ENCODE measurements at regions not wholly inside any gene's neighbourhood (a gene's known extent, or its start where the extent isn't known, plus 50 kb on each side); places are given as distances from the start of the nearest gene placed in this dataset.
A peak's percentile ranks its signal among the peaks of the same experiment; 100 is the strongest.
"Not testable (repeated sequence)": the region's sequence is repeated elsewhere in the genome, so short reads cannot be mapped to it uniquely, and the experiment has no call there.

DNA sequence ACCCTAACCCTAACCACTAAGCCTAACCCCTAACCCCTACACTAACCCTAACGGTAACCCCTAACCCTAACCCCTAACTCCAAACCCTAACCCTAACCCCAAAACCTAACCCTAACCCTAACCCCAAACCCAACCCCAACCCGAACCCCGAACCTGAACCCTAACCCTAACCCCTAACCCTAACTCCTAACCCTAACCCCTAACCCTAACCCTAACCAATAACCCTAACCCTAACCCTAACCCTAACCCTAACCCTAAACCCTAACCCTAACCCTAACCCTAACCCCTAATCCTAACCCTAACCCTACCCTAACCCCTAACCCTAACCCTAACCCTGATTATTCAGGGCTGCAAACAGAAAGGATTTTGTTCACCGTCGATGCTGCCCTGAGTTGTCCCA lies 144.6 kb upstream of the DUSP22 start:
- not testable (repeated sequence) for DNase-seq

DNA sequence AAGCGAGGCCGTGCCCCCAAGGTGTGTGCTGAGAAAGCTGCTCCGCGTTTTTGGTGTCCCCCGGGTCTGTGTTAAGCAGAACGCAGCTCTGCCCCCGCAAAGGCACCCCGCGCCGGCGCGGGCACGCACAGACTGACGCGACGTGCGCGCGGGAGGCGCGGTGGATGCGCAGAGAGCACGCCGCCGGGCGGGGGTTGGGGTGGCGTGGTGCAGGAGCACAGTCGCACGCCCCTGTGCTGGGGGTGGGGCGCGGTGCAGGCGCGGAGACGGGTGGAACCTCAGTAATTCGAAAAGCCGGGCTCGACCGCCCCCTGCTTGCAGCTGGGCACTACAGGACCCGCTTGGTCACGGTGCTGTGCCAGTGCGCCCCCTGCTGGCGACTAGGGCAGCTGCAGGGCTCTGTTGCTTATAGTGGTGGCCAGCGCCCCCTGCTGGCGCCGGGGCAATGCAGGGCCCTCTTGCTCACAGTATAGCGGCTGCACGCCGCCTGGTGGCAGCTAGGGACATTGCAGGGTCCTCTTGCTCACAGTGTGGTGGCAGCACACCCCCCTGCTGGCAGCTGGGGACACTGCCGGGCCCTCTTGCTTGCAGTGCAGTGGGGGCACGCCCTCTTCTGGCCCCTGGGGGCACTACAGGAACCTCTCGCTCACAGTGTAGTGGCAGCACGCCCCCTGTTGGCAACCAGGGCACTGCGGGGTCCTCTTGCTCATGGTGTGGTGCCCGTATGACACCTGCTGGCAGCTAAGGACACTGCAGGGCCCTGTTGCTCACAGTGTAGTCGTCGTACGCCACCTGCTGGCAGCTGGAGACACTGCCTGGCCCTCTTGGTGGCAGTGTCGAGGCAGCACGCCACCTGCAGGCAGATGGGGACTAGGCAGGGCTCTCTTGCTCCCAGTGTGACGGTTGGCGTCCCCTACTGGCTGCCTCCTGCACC lies 144.0 kb upstream of the DUSP22 start:
- DNase-seq = not testable (repeated sequence)

DNA sequence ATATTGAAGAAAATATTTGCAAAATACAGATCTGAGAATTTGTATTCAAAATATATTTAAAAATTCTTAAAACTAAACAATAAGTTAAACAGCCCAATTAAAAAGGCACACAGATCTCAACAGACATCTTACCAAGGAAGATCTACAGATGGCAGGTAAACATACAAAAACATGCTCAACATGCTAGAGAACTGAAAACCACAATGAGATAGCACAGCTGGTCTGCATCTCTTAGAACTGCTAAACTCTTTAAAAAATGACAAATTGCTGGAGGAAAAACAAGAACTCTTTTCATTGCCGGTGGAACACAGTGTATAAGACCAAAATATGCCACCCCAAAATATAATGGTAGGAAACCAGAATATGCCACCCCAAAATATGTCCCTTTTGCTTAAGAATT lies 142.1 kb upstream of the DUSP22 start:
- not testable (repeated sequence) for DNase-seq

DNA sequence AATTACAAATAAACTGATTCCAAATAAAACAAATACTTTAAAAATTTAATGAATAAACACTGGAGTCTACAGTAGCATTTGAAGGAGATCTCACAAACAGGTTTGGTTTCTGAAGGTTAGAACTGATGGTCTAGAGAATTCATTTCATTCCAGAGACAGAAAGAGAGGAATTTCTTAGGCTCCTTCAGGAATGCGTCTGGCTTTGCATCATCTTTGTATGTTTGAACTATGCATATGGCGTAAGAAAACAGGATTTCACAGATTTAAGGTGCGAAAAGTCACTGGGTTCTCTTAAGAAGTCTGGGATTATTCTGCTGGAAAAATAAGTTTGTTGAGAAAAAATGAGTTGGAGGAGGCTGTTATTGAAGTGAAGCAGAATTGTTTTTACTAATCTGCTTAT lies 139.9 kb upstream of the DUSP22 start:
- DNase-seq = peak; percentile 43

DNA sequence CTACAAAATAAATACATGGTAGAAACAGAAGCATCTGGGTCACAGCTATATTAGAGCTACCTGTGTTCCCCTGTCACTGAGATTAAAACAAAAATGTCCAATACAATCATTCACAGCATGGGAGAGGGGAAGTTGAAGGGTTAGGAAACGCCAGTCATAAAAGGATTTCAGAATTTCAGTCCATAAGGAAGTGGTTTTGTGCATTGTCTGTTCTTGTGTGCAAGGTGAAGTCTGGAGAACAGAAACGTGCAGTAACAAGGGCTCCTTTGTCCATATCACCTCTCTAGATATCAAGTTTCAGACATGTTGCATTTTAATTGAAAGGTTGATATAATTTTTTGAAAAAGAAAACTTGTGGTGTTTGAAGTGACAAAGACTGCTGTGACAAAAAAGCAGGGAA lies 139.3 kb upstream of the DUSP22 start:
- not testable (repeated sequence) for DNase-seq

DNA sequence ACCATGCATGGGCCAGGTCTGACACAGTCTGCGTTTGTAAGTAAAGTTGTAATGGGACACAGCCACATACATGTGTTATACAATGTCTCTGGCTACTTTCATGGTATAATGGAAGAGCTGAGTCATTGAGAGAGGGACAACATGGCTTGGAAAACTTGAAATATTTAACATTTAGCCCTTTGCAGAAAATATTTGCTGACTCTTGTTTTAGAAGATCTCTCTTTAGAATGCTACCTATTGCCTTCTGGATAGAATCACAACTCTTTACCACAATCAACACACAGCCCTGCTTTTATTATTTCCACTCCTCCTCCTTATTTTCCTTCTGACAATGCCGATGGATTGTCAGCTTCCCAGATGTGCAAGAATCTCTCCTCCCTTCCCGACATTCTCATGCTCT lies 138.4 kb upstream of the DUSP22 start:
- DNase-seq = not testable (repeated sequence)

DNA sequence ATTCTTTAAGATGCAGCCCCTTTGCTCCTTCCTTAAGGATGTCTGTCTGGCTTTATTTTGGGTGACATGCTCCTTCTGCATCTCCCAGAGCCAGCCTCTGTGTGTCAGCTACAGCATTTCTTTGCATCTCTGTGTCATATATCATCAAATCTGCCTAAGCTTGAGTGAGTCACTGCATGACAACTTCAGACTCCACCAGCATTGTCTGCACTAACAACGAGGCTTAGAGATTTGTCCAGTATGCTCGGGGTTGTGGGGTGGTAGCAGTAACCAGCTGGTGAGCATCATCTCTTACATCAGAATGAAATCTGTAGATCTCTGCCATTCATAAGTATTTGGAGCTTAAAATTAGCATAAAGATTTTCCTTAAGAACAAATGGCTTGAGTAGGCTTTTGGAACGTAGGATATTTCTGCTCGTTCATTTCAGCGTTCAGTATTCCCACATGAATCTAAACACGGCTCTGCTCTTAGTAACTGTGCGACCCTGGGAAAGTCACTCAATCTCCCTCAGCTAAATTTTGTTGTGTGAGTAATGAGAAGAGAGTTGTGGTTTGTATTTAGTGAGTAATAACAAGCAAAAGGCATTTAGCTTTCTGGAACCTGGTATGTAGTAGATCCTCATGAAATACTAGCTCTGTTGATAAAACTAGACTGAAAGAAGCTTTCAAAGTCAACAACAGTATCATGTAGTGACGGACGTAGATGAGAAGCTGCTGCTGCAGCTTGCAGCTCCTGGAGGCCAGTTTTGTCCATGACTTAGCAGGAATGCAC lies 137.8 kb upstream of the DUSP22 start:
- DNase-seq = peak; percentile 70

DNA sequence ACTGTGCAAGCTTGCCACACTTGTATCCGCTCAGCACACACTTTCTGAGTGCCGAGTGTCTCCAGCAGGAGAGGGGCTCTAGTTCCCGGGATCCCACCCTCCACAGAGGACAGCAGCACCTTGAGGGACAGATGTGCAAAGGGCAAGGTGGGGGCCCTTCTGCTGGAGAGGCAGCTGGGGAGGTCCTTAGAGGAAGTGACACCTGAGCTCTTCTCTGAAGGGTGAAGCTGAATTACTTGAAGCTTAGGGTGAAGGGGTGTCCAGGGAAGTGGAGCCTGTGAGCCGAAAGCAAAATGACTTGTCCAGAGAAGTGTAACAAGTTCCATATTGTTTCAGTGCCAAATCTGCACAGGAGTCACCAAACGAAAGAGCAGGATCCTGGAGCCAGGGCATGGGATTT lies 136.3 kb upstream of the DUSP22 start:
- DNase-seq = no peak

DNA sequence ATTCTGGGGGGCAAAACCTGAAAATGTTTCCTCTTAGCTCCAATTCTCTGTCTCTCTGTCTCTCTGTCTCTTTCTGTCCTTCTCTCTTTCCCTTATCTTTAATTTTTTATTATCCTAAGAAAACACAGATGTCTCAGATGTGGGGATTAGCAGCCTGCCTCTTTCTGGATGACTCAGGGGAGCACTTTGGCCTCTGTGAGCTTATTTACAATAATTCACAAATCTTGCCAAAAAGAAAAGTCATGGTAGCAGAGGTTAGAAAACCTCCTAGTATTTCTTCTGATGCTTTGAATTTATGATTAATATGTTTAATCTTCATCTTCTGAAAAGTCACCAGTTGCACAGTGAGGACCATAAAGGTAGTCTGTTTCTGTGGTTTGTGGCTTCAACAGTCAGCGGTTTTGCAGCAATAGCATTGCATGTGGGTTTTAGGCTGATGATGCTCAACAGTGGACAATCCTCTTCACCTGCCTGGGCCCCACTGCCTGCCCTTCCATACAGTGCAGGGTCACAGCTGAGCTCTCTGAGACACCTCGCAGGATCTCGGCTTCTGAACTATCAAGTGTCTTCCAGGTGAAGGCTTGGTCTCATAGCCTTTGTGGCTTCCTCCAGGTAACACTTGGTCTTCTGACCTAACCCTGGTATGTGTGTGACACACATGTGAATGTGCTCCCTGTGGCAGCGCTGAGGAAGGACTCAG lies 135.7 kb upstream of the DUSP22 start:
- peak; percentile 50 for DNase-seq

DNA sequence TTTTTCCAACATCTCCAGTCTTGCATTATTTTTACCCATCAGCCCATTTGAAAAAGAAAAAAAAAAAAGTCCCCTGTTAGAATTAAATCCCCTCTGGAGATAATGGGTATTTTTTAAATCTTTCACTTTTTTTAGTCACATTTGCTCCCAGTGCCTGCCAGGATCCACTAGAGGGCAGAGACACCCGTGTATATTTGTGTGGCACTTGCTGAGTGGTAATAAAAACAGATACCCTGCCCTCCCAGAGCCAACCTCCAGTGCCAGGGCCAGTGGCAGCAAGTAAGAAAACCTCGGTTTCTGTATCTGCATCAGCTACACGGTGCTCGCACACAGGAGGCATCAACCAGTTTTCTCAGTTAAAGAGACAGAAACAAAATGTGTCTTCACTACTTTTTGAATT lies 135.1 kb upstream of the DUSP22 start:
- not testable (repeated sequence) for DNase-seq

DNA sequence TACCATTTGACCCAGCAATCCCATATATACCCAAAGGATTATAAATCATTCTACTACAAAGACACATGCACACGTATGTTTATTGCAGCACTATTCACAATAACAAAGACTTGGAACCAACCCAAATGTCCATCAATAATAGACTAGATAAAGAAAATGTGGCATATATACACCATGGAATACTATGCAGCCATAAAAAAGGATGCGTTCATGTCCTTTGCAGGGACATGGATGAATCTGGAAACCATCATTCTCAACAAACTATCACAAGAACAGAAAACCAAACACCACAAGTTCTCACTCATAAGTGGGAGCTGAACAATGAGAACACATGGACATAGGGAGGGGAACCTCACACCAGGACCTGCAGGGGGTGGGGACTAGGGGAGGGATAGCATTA lies 130.6 kb upstream of the DUSP22 start:
- not testable (repeated sequence) for DNase-seq

DNA sequence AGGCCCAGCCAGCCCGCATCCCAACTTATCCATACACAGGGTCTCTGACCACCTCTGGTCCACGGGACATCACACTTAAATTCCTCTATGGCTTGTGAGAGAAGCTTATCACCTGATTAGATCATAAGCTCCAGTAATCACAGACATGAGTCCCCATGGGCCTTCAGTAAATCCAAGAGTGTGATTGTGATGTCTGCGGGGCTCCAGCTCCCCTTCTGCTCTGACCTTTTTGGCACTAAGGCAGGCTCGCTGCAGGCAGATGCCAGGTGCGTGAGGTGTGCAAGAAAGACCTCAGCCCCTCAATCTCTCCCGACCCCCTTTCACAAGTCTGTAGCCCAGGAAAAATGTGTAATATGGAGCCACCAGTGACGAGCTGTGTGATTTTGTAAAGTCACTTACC lies 127.6 kb upstream of the DUSP22 start:
- no peak for DNase-seq

DNA sequence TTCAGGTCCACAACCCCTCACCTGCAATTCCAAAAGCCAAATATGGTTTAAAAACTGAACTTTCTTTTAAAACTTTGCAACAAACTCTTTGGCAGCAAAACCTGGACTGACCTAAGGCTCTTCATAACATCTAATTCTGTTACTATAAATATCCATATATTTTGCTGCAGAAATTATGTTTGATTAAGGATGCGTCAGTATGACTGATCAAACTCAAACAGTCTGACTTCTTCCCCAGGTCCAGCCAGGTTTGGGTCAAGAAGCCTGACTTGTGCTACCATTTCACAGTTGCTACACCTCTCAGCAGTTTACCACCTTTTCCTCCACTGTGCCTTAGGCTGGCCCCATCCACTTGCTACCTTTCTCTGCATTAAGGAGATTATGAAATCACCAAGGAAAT lies 127.0 kb upstream of the DUSP22 start:
- DNase-seq = no peak

DNA sequence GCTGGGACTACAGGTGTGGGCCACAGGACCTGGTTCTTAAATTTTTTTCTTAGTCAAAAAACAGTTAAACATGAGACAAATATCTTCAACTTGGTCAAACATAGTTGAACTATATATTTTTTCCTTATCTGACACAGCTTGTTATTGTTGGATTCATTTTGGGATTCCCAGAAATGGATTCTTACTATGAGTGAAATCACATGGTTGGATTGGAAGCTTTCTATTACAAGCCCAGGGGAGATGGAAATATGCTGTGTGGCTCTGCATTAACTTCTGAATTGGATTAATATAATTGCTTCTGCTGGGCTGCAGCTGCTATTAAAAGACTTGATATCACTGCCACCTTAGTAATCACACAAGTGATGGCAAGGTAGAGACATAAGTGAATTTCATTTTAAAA lies 126.4 kb upstream of the DUSP22 start:
- DNase-seq = no peak

DNA sequence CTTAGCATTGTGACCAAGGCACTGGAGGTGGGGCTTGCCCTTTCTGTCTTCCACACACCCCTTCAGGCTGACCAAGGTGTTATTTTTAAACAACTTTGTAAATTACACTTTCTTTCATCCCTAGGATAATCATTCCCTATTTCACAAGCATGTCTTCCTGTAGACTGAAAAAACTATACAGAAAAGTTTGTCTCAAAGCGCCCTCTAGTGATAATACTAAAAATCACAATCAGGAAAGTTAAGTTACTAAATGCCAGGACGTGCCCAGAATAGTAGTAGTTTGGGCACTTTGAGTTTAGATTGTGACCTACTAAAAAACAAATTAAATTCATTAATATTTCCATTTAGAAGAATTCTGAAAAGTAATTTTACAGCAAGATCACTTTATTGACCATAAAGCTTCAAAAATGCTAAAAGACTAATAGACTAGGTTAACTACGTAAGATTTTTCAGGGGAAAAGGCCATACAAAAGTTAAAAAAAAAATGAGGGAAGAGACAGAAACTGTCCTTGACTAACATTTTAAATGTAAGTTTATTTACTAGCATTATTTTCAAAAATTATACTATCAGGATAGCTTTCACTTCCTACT lies 123.3 kb upstream of the DUSP22 start:
- peak; percentile 48 for DNase-seq

DNA sequence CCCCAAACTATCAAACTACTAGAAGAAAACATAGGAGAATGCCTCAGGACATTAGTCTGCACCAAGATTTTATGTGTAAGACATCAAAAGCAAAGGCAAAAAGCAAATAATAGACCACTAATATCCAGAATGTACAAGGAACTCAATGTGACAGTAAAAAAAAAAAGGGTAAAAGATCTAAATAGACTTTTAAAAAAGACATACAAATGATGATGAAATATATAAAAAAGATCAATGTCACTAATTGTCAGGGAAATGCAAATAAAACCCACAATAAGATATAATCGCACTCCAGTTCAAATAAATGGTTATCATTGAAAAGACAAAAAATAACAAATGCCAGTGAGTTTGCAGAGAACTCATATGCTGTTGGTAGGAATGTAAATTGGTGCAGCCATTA lies 118.3 kb upstream of the DUSP22 start:
- DNase-seq = no peak

DNA sequence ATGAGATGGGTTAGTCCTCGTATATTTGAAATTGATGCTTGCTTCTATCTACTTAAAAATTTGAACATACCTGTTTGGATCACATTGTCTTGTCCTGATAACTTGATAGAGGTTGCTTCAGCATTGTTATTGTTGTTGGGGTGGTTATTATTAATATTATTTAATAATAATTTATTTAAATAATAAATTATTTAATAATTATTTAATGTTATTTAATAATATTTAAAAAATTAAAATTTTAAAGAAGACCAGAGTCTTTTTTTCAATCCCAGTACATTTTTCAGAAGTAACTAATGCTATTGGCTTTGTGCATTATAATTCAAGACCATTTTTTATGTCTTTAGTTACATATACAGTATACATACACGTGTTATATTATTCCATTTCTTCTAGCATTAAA lies 116.6 kb upstream of the DUSP22 start:
- no peak for DNase-seq

DNA sequence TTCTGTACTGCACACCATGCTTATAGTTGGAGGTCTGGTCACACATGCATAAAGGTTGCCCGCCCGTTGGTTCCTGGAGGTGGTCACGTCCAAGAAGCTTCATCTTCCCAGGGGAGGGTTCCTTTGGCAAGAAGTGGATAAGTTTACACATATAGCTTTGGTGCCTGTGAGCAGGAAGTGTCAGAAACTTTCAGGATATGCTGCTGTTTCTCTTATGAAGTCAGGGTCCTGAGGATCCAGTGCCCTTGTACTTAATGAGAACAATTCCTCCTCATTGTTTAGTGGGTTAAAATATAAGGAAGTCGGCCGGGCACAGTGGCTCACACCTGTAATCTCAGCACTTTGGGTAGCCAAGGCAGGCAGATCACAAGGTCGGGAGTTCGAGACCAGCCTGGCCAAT lies 115.5 kb upstream of the DUSP22 start:
- DNase-seq = no peak

DNA sequence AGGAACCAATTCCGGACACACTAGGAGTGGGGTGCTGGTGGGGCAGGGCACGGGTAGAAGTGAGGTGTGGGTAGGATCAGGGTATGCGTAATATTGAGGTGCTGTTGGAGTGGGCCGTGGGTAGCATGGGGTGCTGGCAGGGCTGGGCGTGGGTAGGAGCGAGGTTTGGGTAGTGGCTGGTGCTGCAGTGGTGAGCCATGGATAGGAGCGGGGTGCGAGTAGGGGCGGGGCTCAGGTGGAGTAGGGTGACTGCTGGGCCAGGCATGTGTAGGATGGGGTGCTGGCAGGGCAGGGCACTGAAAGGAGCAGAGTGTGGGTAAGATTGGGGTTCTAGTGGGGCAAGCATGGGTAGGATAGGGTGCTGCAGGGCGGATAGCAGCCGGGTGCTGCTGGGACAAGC lies 114.2 kb upstream of the DUSP22 start:
- DNase-seq = no peak

DNA sequence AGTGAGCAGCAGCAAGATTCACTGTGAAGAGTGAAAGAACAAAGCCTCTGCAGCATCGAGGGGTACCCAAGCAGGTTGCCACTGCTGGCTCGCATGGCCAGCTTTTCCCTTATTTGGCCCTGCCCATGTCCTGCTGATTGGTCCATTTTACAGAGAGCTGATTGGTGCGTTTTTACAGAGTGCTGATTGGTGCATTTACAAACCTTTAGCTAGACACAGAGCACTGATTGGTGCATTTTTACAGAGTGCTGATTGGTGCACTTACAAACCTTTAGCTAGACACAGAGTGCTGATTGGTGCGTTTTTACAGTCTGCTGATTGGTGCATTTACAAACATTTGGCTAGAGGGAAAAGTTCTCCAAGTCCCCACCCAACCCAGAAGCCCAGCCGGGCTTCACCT lies 113.4 kb upstream of the DUSP22 start:
- not testable (repeated sequence) for DNase-seq

DNA sequence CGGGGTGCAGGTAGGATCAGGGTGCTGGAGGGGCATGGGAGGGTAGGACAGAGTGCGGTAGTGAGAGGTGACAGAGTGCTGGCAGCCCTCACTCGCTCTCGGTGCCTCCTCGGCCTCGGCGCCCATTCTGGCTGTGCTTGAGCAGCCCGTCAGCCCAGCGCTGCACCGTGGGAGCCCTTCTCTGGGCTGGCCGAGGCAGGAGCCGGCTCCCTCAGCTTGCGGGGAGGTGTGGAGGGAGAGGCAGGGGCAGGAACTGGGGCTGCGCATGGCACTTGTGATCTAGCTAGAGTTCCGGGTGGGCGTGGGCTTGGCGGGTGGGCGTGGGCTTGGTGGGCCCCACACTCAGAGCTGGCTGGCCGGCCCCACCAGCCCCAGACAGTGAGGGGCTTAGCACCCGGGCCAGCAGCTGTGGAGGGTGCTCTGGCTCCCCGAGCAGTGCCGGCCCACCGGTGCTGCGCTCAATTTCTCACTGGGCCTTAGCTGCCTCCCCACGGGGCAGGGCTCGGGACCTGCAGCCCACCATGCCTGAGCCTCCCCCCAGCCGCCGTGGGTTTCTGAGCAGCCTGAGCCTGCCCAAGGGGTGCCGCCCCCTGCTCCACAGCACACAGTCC lies 112.8 kb upstream of the DUSP22 start:
- no peak for DNase-seq

DNA sequence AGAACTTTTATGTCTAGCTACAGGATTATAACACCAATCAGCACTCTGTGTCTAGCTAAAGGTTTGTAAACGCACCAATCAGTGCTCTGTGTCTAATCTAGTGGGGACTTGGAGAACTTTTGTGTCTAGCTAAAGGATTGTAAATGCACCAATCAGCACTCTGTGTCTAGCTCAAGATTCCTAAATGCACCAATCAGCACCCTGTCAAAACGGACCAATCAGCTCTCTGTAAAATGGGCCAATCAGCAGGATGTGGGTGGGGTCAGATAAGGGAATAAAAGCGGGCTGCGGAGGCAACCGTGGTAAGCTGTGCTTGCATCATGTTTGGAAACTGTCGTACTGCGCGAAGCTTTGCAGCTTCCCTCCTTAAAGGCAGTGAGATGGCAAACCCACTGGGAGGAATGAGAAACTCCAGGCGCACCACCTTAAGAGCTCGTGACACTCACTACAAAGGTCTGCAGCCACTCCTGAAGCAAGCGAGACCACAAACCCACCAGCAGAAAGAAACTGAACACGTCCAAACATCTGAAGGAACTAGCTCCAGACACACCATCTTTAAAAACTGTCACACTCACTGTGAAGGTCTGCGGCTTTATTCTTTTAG lies 112.1 kb upstream of the DUSP22 start:
- DNase-seq = not testable (repeated sequence)

Data from fibroblast of skin of right quadriceps (primary cell).